ENCODE measurements at regions not wholly inside any gene's neighbourhood (a gene's known extent, or its start where the extent isn't known, plus 50 kb on each side); places are given as distances from the start of the nearest gene placed in this dataset.

DNA sequence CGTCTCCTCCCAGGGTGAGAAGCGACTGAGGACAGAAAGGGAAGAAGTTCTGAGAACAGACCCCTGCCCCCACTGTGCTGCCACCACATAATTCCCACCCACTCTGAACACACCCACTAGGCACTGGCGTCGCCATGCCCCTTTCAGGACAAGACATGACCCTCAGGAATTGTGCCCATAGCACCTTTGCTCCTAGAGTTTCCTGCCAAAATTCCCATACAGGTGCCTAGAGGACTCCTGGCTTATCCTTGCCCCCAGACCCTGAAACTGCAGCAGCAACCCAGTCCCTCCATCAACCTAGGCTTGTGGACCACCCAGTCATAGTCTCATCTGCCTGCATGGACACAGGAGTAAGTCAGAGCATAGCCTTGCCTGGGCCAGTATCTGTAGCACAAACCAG, 157.7 kb upstream of the ZNF267 start:
- TF ChIP-seq CEBPB (IDR thresholded peaks at IDR 0.05), result no peak
- no peak for TF ChIP-seq RAD21 (IDR thresholded peaks at IDR 0.05; ENCODE audit: low read depth)
- no peak for TF ChIP-seq EP300 (IDR thresholded peaks at IDR 0.05; ENCODE audit: borderline replicate concordance)
- TF ChIP-seq EGR1 (IDR thresholded peaks at IDR 0.05), result no peak
- TF ChIP-seq YY1 (IDR thresholded peaks at IDR 0.05; ENCODE audit: low read depth), result no peak
- TF ChIP-seq ZBTB7A (IDR thresholded peaks at IDR 0.05; ENCODE audit: low read depth), result no peak

Data from Ishikawa (cell line).